ENCODE measurements at regions not wholly inside any gene's neighbourhood (a gene's known extent, or its start where the extent isn't known, plus 50 kb on each side); places are given as distances from the start of the nearest gene placed in this dataset.

GRCh38 chr3:135454890-135455289 is 510.6 kb upstream of the PPP2R3A start:
- no peak for DNase-seq (ENCODE audit: low spot score)
- Mint-ChIP-seq H3K4me3 (no peak overlapping the region), H3K27me3 (ENCODE audit: insufficient read depth) (no peaks in the 10 kb centered on the region), H3K36me3 (ENCODE audit: low read depth) (no peaks in the 10 kb centered on the region), H3K4me1 (ENCODE audit: low read depth) (no peaks in the 10 kb centered on the region), H3K27ac (no peak overlapping the region), H3K9me3 (no peaks in the 10 kb centered on the region)
- intact Hi-C loops (cut with micrococcal nuclease) = no loop called here

DNA sequence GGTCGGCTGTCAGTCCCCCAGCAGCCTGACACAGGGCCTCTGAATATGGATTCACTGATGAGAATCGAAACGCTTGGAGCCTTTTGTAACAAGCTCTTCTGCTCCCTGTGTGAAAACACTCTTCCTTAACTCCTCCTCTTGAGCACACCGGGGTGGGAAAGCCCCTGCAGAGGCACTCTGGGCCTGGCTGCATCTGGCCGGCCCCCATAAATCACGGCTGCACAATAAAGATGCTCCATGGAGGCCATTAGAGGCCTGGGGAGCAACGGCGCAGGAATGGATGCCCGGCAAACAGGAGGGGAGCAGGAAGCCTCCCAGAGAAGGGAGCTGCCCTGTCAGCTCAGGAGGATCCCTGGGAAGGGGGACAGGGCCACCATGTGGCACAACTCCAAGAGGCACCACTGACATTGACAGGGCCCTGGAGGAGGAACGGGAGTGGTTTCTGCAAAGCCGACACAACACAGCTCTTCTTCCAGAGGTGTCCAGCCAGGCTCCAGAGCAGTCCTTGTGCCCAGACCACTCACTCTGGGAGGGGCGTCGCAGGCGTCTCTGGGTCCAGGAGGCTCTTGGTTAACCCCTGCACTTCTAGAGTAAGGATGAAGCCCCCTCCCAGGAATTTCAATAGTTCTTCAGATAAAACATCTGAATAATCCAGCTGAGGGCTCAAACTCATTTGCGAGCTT is 509.3 kb upstream of the PPP2R3A start:
- Mint-ChIP-seq H3K4me1 (ENCODE audit: low read depth) (no peaks in the 10 kb centered on the region), H3K9me3 (no peaks in the 10 kb centered on the region), H3K27ac (no peak overlapping the region), H3K36me3 (ENCODE audit: low read depth) (no peaks in the 10 kb centered on the region), H3K27me3 (ENCODE audit: insufficient read depth) (no peaks in the 10 kb centered on the region), H3K4me3 (no peak overlapping the region)
- DNase-seq (ENCODE audit: low spot score) = no peak
- intact Hi-C loops (cut with micrococcal nuclease) = no loop called here

DNA sequence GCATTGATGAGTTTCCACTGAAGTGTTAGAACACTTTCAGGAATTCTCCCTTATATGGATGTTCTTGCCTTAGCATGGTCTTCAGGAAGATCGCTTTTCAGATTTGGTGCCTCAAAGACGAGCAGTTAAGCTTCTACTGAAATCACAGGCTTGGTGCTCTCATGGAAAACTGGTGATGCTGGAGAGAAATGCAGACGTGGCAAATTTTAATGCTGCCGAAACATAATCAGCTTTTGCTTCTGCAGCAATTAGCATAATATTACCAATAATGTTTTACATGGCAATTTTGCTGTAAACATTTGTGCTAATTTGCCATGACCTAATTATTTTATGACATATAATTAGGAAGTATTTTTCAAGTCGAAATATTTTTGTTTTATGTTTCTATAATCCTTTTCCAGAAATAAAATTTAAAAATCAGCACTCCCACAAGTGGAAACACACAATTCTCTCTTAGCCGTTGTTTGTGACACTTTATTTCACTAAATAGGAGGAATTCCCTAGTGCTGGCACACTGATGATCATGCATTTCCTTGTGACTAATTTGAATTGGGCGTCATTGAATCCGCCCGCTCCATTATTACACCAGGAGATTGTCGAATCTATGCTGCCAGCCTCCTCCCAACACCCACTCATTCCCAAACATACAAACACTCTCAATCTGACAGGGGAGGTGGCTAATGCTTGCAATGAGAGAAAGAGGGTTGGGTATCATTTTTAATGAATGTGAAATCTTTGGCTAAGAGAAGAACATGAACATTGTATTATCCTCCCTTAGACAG is 506.8 kb upstream of the PPP2R3A start:
- Mint-ChIP-seq H3K4me1 (ENCODE audit: low read depth) (no peaks in the 10 kb centered on the region), H3K27me3 (ENCODE audit: insufficient read depth) (no peaks in the 10 kb centered on the region), H3K9me3 (no peaks in the 10 kb centered on the region), H3K4me3 (no peak overlapping the region), H3K27ac (no peak overlapping the region), H3K36me3 (ENCODE audit: low read depth) (no peaks in the 10 kb centered on the region)
- intact Hi-C loops (cut with micrococcal nuclease) = no loop called here
- no peak for DNase-seq (ENCODE audit: low spot score)

DNA sequence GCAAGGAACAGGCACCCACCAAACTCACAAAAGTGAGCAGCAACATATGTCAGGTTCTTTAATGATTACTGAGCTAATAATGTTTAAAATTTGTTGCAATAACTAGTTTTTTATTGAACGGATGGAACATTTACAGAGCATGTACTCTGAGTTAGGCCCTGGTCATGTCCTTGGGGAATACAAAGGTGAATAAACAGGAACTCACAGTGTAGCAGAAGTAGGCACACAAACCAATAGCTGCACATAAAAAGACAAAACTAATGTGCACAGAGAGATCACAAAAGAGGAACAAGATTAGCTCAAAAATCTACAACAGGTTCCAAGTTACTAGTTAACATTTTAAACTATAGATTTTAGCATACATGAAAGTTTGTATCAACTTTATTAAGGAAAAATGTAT is 505.3 kb upstream of the PPP2R3A start:
- no peak overlapping the region for H3K4me3 Mint-ChIP-seq
- H3K9me3 Mint-ChIP-seq = no peaks in the 10 kb centered on the region
- no peak overlapping the region for H3K27ac Mint-ChIP-seq
- H3K4me1 Mint-ChIP-seq (ENCODE audit: low read depth) = no peaks in the 10 kb centered on the region
- no peaks in the 10 kb centered on the region for H3K36me3 Mint-ChIP-seq (ENCODE audit: low read depth)
- DNase-seq (ENCODE audit: low spot score) = no peak
- no peaks in the 10 kb centered on the region for H3K27me3 Mint-ChIP-seq (ENCODE audit: insufficient read depth)
- intact Hi-C loops (cut with micrococcal nuclease) = no loop called here

- Mint-ChIP-seq H3K27ac (no peak overlapping the region), H3K36me3 (ENCODE audit: low read depth) (no peaks in the 10 kb centered on the region), H3K4me1 (ENCODE audit: low read depth) (no peaks in the 10 kb centered on the region), H3K27me3 (ENCODE audit: insufficient read depth) (no peaks in the 10 kb centered on the region), H3K9me3 (no peaks in the 10 kb centered on the region), H3K4me3 (no peak overlapping the region)
- DNase-seq (ENCODE audit: low spot score) = no peak
- intact Hi-C loops (cut with micrococcal nuclease) = no loop called here
These were observed 493.6 kb upstream of the PPP2R3A start for GRCh38 chr3:135471911-135472310.

GRCh38 chr3:135473449-135473848 is 492.1 kb upstream of the PPP2R3A start:
- H3K27ac Mint-ChIP-seq = no peak overlapping the region
- intact Hi-C loops (cut with micrococcal nuclease) = no loop called here
- H3K36me3 Mint-ChIP-seq (ENCODE audit: low read depth) = no peaks in the 10 kb centered on the region
- no peak for DNase-seq (ENCODE audit: low spot score)
- no peaks in the 10 kb centered on the region for H3K27me3 Mint-ChIP-seq (ENCODE audit: insufficient read depth)
- no peak overlapping the region for H3K4me3 Mint-ChIP-seq
- H3K9me3 Mint-ChIP-seq = no peaks in the 10 kb centered on the region
- no peaks in the 10 kb centered on the region for H3K4me1 Mint-ChIP-seq (ENCODE audit: low read depth)

GRCh38 chr3:135487261-135487660 is 478.3 kb upstream of the PPP2R3A start:
- H3K36me3 Mint-ChIP-seq (ENCODE audit: low read depth) = no peaks in the 10 kb centered on the region

DNA sequence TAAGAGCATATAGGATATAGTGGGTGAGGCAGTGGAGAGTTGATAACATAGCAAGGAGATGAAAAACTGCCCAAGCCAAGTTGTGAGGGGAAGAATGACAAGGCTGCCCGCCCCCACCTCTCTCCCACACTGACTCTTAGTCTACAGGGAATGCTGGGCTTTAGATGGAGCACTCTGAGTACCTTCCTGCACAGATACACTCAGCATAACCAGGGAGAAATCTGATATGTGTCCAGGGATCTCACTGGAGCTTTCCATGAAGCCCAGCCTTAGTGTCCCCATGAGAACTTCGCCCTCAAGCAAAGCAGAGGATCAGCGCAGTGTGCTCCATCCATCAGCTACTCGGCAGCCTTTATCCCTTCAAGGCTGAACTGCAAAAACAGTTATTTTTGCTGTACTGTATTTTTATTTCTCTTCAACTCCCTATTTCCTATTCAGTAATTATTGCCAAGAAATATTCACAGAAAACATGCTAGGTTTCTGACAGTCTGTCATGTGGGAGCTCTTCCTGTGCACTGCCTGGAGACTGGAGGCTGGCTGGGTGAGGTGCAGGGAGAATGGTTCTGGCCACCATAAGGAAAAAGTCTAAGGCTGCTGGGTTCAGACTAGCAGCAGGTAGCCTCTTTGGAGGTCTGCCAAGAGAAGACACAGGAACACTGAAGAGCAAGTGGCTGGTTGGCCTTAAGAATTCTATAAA is 475.2 kb upstream of the PPP2R3A start:
- H3K27ac Mint-ChIP-seq = no peak overlapping the region
- intact Hi-C loops (cut with micrococcal nuclease) = no loop called here
- DNase-seq (ENCODE audit: low spot score) = no peak
- no peak overlapping the region for H3K4me3 Mint-ChIP-seq
- no peaks in the 10 kb centered on the region for H3K4me1 Mint-ChIP-seq (ENCODE audit: low read depth)
- no peaks in the 10 kb centered on the region for H3K27me3 Mint-ChIP-seq (ENCODE audit: insufficient read depth)
- H3K36me3 Mint-ChIP-seq (ENCODE audit: low read depth) = no peaks in the 10 kb centered on the region
- H3K9me3 Mint-ChIP-seq = no peaks in the 10 kb centered on the region

More at GRCh38 chr3:135487261-135487660, 478.3 kb upstream of the PPP2R3A start:
- Mint-ChIP-seq H3K4me3 (no peak overlapping the region), H3K9me3 (no peaks in the 10 kb centered on the region), H3K4me1 (ENCODE audit: low read depth) (no peaks in the 10 kb centered on the region), H3K27ac (no peak overlapping the region), H3K27me3 (ENCODE audit: insufficient read depth) (no peaks in the 10 kb centered on the region)
- intact Hi-C loops (cut with micrococcal nuclease) = no loop called here
- DNase-seq (ENCODE audit: low spot score) = no peak

GRCh38 chr3:135491491-135492205 is 473.9 kb upstream of the PPP2R3A start:
- Mint-ChIP-seq H3K4me1 (ENCODE audit: low read depth) (no peaks in the 10 kb centered on the region), H3K4me3 (no peak overlapping the region), H3K27ac (no peak overlapping the region), H3K36me3 (ENCODE audit: low read depth) (no peaks in the 10 kb centered on the region), H3K27me3 (ENCODE audit: insufficient read depth) (no peaks in the 10 kb centered on the region), H3K9me3 (no peaks in the 10 kb centered on the region)
- intact Hi-C loops (cut with micrococcal nuclease) = no loop called here
- DNase-seq (ENCODE audit: low spot score) = no peak

DNA sequence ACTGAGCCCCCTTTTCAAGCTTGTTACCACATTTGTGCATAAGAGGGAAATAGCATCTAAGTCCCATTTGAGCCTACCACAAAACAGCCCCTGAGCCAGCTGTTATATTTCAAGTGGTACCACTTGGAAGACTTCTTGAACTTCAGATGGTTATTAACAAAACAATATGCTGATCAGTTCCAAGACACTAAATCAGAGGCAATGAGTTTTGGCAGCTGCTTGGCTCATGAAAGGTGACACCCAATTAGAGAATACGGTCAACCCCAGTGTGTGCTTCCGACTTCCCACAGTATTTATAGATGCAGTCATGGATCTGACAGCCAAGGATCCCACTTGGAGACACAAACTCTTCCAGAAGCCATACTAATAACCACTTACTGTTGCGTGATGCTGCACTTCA is 469.6 kb upstream of the PPP2R3A start:
- Mint-ChIP-seq H3K27ac (no peak overlapping the region), H3K36me3 (ENCODE audit: low read depth) (no peaks in the 10 kb centered on the region), H3K4me1 (ENCODE audit: low read depth) (no peaks in the 10 kb centered on the region), H3K9me3 (no peaks in the 10 kb centered on the region), H3K27me3 (ENCODE audit: insufficient read depth) (no peaks in the 10 kb centered on the region), H3K4me3 (no peak overlapping the region)
- DNase-seq (ENCODE audit: low spot score) = no peak
- intact Hi-C loops (cut with micrococcal nuclease) = no loop called here

DNA sequence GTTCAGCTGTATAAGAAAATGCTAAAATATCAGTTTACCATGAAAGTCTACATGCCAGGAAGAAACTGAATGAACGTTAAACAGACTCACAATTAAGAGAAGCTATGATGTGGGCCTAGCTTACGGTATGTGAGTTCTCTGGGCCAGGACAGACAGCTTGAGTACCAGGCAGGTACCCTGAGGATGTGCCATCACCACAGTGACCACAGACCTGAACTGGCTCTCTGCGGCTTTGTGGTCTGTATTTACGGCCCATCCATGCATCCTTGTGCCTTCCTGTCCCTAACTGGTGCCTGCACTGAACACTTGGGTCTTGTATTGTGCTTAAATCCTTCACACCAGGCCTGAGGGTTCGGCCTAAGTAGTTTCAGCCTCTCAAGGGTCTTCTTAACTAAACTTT is 467.5 kb upstream of the PPP2R3A start:
- H3K4me3 Mint-ChIP-seq = no peak overlapping the region
- no peak for DNase-seq (ENCODE audit: low spot score)
- H3K9me3 Mint-ChIP-seq = no peaks in the 10 kb centered on the region
- no peaks in the 10 kb centered on the region for H3K4me1 Mint-ChIP-seq (ENCODE audit: low read depth)
- intact Hi-C loops (cut with micrococcal nuclease) = no loop called here
- H3K27me3 Mint-ChIP-seq (ENCODE audit: insufficient read depth) = no peaks in the 10 kb centered on the region
- H3K27ac Mint-ChIP-seq = no peak overlapping the region
- H3K36me3 Mint-ChIP-seq (ENCODE audit: low read depth) = no peaks in the 10 kb centered on the region

GRCh38 chr3:135499426-135499825 is 466.1 kb upstream of the PPP2R3A start:
- Mint-ChIP-seq H3K4me3 (no peak overlapping the region), H3K4me1 (ENCODE audit: low read depth) (no peaks in the 10 kb centered on the region), H3K27me3 (ENCODE audit: insufficient read depth) (no peaks in the 10 kb centered on the region), H3K36me3 (ENCODE audit: low read depth) (no peaks in the 10 kb centered on the region), H3K27ac (no peak overlapping the region), H3K9me3 (no peaks in the 10 kb centered on the region)
- intact Hi-C loops (cut with micrococcal nuclease) = no loop called here
- no peak for DNase-seq (ENCODE audit: low spot score)

DNA sequence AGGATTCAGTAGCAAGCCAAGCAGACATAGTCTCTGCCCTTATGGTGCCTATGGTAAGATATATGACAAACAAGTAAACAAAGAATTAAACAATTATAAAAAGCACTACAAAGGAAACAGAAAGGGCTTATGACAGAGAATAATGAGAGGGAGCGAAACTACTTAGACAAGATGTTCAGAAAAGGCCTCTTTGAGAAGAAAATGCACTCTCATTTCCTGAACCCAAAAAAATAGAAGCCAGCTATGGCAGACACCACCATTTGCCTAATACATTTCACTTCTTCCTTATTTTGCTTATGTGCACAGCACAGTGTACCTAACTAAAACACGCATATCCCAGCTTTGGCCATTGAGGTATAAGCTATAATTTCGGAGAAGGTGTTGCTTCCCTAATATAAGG is 465.5 kb upstream of the PPP2R3A start:
- H3K4me1 Mint-ChIP-seq (ENCODE audit: low read depth) = no peaks in the 10 kb centered on the region
- DNase-seq (ENCODE audit: low spot score) = no peak
- no peaks in the 10 kb centered on the region for H3K36me3 Mint-ChIP-seq (ENCODE audit: low read depth)
- H3K27me3 Mint-ChIP-seq (ENCODE audit: insufficient read depth) = no peaks in the 10 kb centered on the region
- no peak overlapping the region for H3K4me3 Mint-ChIP-seq
- no peak overlapping the region for H3K27ac Mint-ChIP-seq
- intact Hi-C loops (cut with micrococcal nuclease) = loop anchor here (5.0 kb wide), 1 partner anchor 898 kb away; no protein-coding TSS in a partner anchor
- H3K9me3 Mint-ChIP-seq = no peaks in the 10 kb centered on the region
